Stimulated activated CD4-positive, alpha-beta T cell treated with anti-CD3 and anti-CD28 coated beads, Interleukin-1b, Interleukin-23, amount 100 ng/mL, for 48 hours (primary cell): ENCODE measurements at regions not wholly inside any gene's neighbourhood (a gene's known extent, or its start where the extent isn't known, plus 50 kb on each side); places are given as distances from the start of the nearest gene placed in this dataset.

Experiments used
- DNase-seq: peaks from one replicate; pipeline ENCODE4 v3.0.0-alpha.2; 2020

GRCh38 chr11:112770033-112770432, 191.2 kb upstream of the NCAM1 start:
- no peak for DNase-seq

GRCh38 chr11:112770487-112770886, 190.7 kb upstream of the NCAM1 start:
- DNase-seq = no peak

GRCh38 chr11:112771851-112772250, 189.4 kb upstream of the NCAM1 start:
- DNase-seq = no peak

GRCh38 chr11:112773264-112773663, 188.0 kb upstream of the NCAM1 start:
- no peak for DNase-seq

GRCh38 chr11:112776834-112777233, 184.4 kb upstream of the NCAM1 start:
- DNase-seq = no peak

- DNase-seq = no peak
Measured at GRCh38 chr11:112777283-112777751, 183.9 kb upstream of the NCAM1 start.

- DNase-seq = no peak
Measured at GRCh38 chr11:112778091-112778876, 182.9 kb upstream of the NCAM1 start.

GRCh38 chr11:112778877-112779266, 182.3 kb upstream of the NCAM1 start:
- DNase-seq = no peak

- no peak for DNase-seq
Measured at GRCh38 chr11:112780351-112781087, 180.7 kb upstream of the NCAM1 start.

GRCh38 chr11:112783945-112784322, 177.3 kb upstream of the NCAM1 start:
- no peak for DNase-seq

- no peak for DNase-seq
Measured at GRCh38 chr11:112784323-112785073, 176.7 kb upstream of the NCAM1 start.

GRCh38 chr11:112785149-112785548, 176.1 kb upstream of the NCAM1 start:
- no peak for DNase-seq

GRCh38 chr11:112785719-112786118, 175.5 kb upstream of the NCAM1 start:
- DNase-seq = no peak

- DNase-seq = no peak
Measured at GRCh38 chr11:112786196-112786595, 175.0 kb upstream of the NCAM1 start.

- DNase-seq = no peak
Measured at GRCh38 chr11:112786886-112787530, 174.2 kb upstream of the NCAM1 start.

GRCh38 chr11:112789481-112789880, 171.7 kb upstream of the NCAM1 start:
- DNase-seq = no peak

GRCh38 chr11:112790286-112790685, 170.9 kb upstream of the NCAM1 start:
- DNase-seq = no peak

GRCh38 chr11:112792070-112792469, 169.2 kb upstream of the NCAM1 start:
- DNase-seq = no peak

- DNase-seq = no peak
Measured at GRCh38 chr11:112793416-112793815, 167.8 kb upstream of the NCAM1 start.

GRCh38 chr11:112794331-112794846, 166.8 kb upstream of the NCAM1 start:
- DNase-seq = no peak

- no peak for DNase-seq
Measured at GRCh38 chr11:112795142-112795815, 165.9 kb upstream of the NCAM1 start.
